ENCODE measurements at regions not wholly inside any gene's neighbourhood (a gene's known extent, or its start where the extent isn't known, plus 50 kb on each side); places are given as distances from the start of the nearest gene placed in this dataset.
"Not testable (repeated sequence)": the region's sequence is repeated elsewhere in the genome, so short reads cannot be mapped to it uniquely, and the experiment has no call there.

DNA sequence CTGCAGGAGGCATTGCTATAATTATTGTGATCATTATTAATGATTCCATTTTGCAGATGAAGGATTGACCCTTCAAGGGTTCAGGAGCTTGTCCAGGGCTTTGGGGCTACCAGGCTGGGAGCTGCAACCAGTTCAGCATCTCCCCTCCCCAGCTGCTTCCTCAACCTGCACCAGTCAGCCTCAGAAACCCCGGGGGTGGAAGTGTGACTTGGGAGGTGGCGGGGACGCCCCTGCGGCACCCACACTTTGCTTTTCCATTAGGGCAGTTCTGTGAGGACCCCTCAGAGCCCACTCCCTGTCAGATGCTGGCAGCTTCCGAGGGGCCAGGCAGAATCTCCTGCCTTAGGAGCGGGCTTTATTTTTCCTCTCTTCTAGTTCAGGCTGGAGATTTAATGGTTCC is 85.6 kb downstream of the OLFM1 start:
- H3K27me3 Mint-ChIP-seq (ENCODE audit: low read depth) = no peaks in the 10 kb centered on the region
- no peaks in the 10 kb centered on the region for H3K9me3 Mint-ChIP-seq
- no peak for DNase-seq
- no peak for ATAC-seq (replicated peaks in 1 of 2)
- no peaks in the 10 kb centered on the region for H3K4me1 Mint-ChIP-seq (ENCODE audit: low read depth)
- H3K4me3 Mint-ChIP-seq = no peak overlapping the region
- no peaks in the 10 kb centered on the region for H3K36me3 Mint-ChIP-seq (ENCODE audit: insufficient read depth in 2 of 2)
- H3K27ac Mint-ChIP-seq = no peak overlapping the region

DNA sequence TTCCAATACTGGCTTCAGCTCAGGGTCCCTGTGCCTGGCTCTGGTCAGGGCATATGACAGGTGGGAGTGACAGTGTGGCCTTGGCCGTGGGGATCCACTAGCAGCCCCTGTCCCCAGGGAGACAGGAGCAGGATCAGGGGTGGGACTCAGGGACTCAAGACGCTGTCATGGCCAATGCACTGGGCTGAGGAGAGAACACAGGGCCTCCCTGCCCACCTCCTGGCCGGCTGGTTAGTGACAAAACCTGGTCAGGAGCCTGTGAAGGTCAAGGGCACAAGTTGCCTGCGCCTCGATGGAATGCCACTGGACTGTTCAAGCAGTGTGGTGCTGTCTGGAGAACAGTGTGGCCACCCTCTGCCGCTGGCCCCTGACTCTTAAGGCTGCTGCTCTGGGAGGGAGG is 86.8 kb downstream of the OLFM1 start:
- DNase-seq (no peak), ATAC-seq (replicated peaks in 1 of 2) (no peak)
- H3K27me3 Mint-ChIP-seq (ENCODE audit: low read depth) = no peaks in the 10 kb centered on the region
- no peak overlapping the region for H3K27ac Mint-ChIP-seq
- H3K4me1 Mint-ChIP-seq (ENCODE audit: low read depth) = no peaks in the 10 kb centered on the region
- no peaks in the 10 kb centered on the region for H3K9me3 Mint-ChIP-seq
- H3K4me3 Mint-ChIP-seq = no peak overlapping the region
- no peaks in the 10 kb centered on the region for H3K36me3 Mint-ChIP-seq (ENCODE audit: insufficient read depth in 2 of 2)

DNA sequence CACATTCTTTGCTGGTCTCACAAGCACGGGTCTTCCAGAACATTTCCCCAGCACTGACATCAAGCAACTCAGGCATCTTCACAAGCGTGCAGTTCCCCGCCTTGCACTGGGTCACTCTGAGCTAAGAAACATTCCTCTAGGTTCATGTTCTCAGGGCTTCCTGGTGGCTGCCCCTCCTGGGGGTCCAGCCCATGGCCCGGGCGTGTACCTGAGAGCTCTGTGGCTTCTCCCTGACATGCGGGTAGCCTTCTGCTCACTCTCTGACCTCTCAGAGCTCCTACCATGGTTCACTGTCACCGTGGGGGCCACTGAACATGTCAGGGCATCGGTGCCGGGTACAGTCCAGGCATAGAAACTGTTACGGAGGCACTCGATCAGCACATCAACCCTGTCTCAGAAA is 87.5 kb downstream of the OLFM1 start:
- Mint-ChIP-seq H3K27ac (no peak overlapping the region), H3K27me3 (ENCODE audit: low read depth) (no peaks in the 10 kb centered on the region), H3K9me3 (no peaks in the 10 kb centered on the region), H3K4me1 (ENCODE audit: low read depth) (no peaks in the 10 kb centered on the region), H3K36me3 (ENCODE audit: insufficient read depth in 2 of 2) (no peaks in the 10 kb centered on the region), H3K4me3 (no peak overlapping the region)
- ATAC-seq (replicated peaks in 1 of 2) (no peak), DNase-seq (no peak)

DNA sequence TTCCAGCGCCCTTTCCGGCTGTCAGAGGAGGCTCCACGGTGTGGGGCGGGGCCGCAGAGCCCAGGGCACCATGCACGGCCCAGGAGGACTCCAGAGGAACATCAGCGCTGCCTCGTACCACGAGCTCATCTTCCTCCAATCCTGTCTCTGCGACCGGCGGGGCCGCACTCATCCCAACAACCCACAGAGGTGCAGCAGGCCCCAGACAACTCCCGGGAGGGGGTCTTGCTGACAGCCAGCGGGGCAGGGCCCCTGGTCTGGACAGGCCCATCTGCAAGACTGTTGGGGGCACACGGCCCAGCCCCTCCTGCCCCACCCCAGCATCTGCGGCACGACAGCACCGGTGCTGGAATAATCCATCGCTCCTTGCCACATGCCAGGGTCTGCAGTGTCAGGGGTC is 88.8 kb downstream of the OLFM1 start:
- no peak for ATAC-seq (replicated peaks in 1 of 2)
- no peaks in the 10 kb centered on the region for H3K27me3 Mint-ChIP-seq (ENCODE audit: low read depth)
- no peak overlapping the region for H3K27ac Mint-ChIP-seq
- no peaks in the 10 kb centered on the region for H3K4me1 Mint-ChIP-seq (ENCODE audit: low read depth)
- no peak overlapping the region for H3K4me3 Mint-ChIP-seq
- no peaks in the 10 kb centered on the region for H3K36me3 Mint-ChIP-seq (ENCODE audit: insufficient read depth in 2 of 2)
- no peak for DNase-seq
- H3K9me3 Mint-ChIP-seq = no peaks in the 10 kb centered on the region

DNA sequence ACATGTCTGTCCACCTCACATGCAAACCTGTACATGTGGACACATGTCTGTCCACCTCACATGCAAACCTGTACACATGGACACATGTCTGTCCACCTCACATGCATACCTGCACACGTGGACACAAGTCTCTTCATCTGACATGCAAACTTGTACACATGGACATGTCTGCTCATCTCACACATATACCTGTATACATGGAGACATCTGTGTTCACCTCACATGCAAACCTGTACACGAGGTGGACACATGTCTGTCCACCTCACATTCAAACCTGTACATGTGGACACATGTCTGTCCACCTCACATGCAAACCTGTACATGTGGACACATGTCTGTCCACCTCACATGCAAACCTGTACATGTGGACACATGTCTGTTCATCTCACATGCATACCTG is 90.1 kb downstream of the OLFM1 start:
- H3K27me3 Mint-ChIP-seq (ENCODE audit: low read depth) = not testable (repeated sequence)

DNA sequence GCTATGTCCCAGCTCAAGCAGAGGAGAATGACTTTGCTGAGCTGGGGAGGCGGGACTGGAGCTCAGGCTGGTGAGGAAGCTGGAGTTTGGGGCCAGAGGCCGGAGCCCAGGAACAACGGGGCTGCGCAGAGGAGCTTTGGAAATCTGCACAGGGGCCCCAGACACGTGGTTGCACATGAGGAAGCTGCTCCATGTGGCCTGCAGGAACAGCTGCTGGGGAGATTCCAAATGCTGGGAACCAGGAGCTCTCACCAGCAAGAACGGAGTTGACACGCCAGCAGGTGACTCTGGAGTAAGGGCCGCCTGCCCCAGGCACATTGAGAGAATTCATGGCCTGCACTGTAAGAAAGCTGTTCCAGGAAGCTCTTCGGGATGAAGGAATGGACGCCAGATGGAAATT is 91.0 kb downstream of the OLFM1 start:
- Mint-ChIP-seq H3K4me1 (ENCODE audit: low read depth) (no peaks in the 10 kb centered on the region), H3K27ac (no peak overlapping the region), H3K36me3 (ENCODE audit: insufficient read depth in 2 of 2) (no peaks in the 10 kb centered on the region), H3K9me3 (no peaks in the 10 kb centered on the region), H3K27me3 (ENCODE audit: low read depth) (no peaks in the 10 kb centered on the region), H3K4me3 (no peak overlapping the region)
- DNase-seq = no peak
- no peak for ATAC-seq (replicated peaks in 1 of 2)

More for the DNA sequence above, 90.1 kb downstream of the OLFM1 start:
- not testable (repeated sequence) for H3K36me3 Mint-ChIP-seq (ENCODE audit: insufficient read depth in 2 of 2); H3K27ac Mint-ChIP-seq; H3K4me3 Mint-ChIP-seq; DNase-seq; H3K9me3 Mint-ChIP-seq; H3K4me1 Mint-ChIP-seq (ENCODE audit: low read depth); ATAC-seq (replicated peaks in 1 of 2)

DNA sequence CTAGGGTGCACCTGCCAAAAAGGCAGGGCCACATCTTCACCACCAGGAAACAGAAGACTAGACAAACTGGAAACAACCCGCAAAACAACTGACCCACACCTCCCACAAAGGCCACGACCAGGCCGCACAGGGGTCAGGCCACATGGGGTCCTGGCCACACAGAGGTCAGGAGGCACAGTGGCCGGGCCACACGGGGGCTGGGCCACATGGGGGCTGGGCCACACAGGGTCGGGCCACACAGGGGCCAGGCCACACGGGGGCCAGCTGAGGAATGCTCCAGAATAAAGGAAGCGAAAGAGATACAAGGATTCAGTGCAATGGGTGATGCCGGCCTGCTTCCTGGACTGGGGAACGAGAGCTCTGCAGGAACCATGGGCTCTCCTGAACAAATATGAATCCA is 91.6 kb downstream of the OLFM1 start:
- no peak overlapping the region for H3K4me3 Mint-ChIP-seq
- H3K27me3 Mint-ChIP-seq (ENCODE audit: low read depth) = no peaks in the 10 kb centered on the region
- ATAC-seq (replicated peaks in 1 of 2) (no peak), DNase-seq (no peak)
- no peaks in the 10 kb centered on the region for H3K4me1 Mint-ChIP-seq (ENCODE audit: low read depth)
- H3K27ac Mint-ChIP-seq = no peak overlapping the region
- H3K9me3 Mint-ChIP-seq = no peaks in the 10 kb centered on the region
- H3K36me3 Mint-ChIP-seq (ENCODE audit: insufficient read depth in 2 of 2) = no peaks in the 10 kb centered on the region

DNA sequence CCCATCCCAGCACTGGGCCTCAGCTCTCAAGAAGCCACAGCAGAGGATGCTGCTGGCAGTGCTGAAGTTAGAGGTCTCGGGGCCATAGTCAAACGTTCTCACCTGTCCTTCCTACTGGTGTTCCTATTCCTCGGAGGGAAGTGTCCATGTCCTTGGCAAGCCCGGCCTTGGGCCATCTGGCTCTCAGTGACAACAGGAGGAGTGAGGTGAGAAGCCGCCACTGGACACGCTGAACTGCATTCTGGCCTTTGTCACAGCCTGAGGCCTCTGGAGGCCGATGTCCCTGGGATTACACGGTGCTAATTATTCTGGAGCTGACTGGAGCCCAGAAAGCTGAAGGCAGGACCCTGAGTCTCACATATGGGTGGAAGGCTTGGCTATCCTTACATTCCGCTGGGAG is 92.5 kb downstream of the OLFM1 start:
- no peak for ATAC-seq (replicated peaks in 1 of 2)
- no peak overlapping the region for H3K27ac Mint-ChIP-seq
- H3K27me3 Mint-ChIP-seq (ENCODE audit: low read depth) = no peaks in the 10 kb centered on the region
- H3K9me3 Mint-ChIP-seq = no peaks in the 10 kb centered on the region
- DNase-seq = no peak
- no peaks in the 10 kb centered on the region for H3K36me3 Mint-ChIP-seq (ENCODE audit: insufficient read depth in 2 of 2)
- H3K4me3 Mint-ChIP-seq = no peak overlapping the region
- H3K4me1 Mint-ChIP-seq (ENCODE audit: low read depth) = no peaks in the 10 kb centered on the region

DNA sequence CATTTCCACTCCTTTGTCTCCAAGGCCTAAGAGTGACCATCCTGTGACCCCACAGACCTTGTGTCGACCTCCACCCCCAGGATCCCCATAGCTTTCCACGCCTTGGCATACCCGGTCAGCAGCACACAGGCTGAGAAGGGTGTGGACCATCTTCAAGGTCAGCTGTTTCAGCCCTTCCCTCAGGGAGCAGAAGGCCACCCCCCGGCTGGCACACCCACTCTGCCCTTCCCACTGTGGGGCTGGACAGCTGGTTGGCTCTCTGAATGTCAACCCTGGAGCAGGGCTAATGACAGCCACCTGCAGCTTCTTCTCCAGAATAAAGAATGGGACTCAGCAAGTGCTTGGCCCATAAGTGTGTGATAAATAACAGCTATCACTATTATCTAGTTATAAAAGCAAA is 93.1 kb downstream of the OLFM1 start:
- H3K27me3 Mint-ChIP-seq (ENCODE audit: low read depth) = no peaks in the 10 kb centered on the region
- no peaks in the 10 kb centered on the region for H3K4me1 Mint-ChIP-seq (ENCODE audit: low read depth)
- no peak overlapping the region for H3K27ac Mint-ChIP-seq
- no peak for ATAC-seq (replicated peaks in 1 of 2)
- no peaks in the 10 kb centered on the region for H3K9me3 Mint-ChIP-seq
- no peaks in the 10 kb centered on the region for H3K36me3 Mint-ChIP-seq (ENCODE audit: insufficient read depth in 2 of 2)
- H3K4me3 Mint-ChIP-seq = no peak overlapping the region
- DNase-seq = no peak

DNA sequence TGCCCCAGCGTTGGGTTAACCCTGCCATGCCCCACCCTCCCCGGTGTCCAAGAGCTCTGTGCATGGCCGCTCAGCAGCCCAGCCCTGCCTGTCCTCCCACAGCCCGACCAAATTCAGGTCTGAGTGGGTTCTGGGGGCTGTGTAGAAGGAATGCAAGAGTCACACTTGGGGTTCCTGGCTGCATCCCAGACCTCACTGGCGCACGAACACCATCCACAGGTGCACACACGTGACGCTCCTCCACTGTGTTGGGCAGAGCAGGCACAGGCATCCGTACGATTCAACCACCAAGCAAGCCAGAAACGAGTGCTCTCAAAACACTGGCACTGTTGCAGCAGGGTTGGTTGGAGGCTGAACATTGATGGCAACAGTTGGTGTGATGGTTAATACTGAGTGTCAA is 93.9 kb downstream of the OLFM1 start:
- Mint-ChIP-seq H3K9me3 (no peaks in the 10 kb centered on the region), H3K36me3 (ENCODE audit: insufficient read depth in 2 of 2) (no peaks in the 10 kb centered on the region), H3K4me3 (no peak overlapping the region), H3K27me3 (ENCODE audit: low read depth) (no peaks in the 10 kb centered on the region), H3K4me1 (ENCODE audit: low read depth) (no peaks in the 10 kb centered on the region), H3K27ac (no peak overlapping the region)
- DNase-seq (no peak), ATAC-seq (replicated peaks in 1 of 2) (no peak)

DNA sequence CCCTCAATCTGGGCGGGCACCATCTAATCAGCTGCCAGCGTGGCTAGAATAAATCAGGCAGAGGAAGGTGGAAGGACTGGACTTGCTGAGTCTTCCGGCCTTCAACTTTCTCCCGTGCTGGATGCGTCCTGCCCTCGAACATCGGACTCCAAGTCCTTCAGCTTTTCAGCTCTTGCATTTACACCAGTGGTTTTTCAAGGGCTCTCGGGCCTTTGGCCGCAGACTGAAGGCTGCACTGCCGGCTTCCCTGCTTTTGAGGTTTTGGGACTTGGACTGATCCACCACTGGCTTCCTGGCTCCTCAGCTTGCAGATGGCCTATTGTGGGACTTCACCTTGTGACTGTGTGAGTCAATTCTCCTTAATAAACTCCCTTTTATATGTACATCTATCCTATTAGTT is 94.4 kb downstream of the OLFM1 start:
- not testable (repeated sequence) for H3K9me3 Mint-ChIP-seq; ATAC-seq (replicated peaks in 1 of 2); H3K27me3 Mint-ChIP-seq (ENCODE audit: low read depth); H3K36me3 Mint-ChIP-seq (ENCODE audit: insufficient read depth in 2 of 2); H3K27ac Mint-ChIP-seq; H3K4me3 Mint-ChIP-seq; H3K4me1 Mint-ChIP-seq (ENCODE audit: low read depth); DNase-seq

DNA sequence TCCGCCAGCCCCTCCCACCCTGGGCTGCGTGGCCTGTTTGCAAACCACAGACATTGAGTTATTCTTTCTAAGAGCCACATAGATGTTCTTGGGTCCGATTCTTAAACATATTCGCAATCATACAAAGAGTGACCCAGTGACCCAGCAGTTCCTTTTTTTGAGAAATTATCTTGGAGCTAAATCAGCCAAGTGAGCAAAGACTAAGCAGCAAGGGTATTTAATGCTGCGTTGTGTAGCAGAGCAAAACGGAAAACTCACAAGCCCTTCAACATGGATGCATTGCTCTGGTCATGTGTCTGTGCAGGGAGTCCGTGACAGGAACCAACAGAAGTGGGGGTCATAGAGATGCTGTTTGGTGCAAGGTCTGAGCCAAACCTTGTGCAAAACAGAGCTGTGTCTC is 95.6 kb downstream of the OLFM1 start:
- DNase-seq = no peak
- no peak overlapping the region for H3K27ac Mint-ChIP-seq
- H3K9me3 Mint-ChIP-seq = no peaks in the 10 kb centered on the region
- no peaks in the 10 kb centered on the region for H3K4me1 Mint-ChIP-seq (ENCODE audit: low read depth)
- no peaks in the 10 kb centered on the region for H3K27me3 Mint-ChIP-seq (ENCODE audit: low read depth)
- ATAC-seq (replicated peaks in 1 of 2) = no peak
- no peaks in the 10 kb centered on the region for H3K36me3 Mint-ChIP-seq (ENCODE audit: insufficient read depth in 2 of 2)
- H3K4me3 Mint-ChIP-seq = no peak overlapping the region

DNA sequence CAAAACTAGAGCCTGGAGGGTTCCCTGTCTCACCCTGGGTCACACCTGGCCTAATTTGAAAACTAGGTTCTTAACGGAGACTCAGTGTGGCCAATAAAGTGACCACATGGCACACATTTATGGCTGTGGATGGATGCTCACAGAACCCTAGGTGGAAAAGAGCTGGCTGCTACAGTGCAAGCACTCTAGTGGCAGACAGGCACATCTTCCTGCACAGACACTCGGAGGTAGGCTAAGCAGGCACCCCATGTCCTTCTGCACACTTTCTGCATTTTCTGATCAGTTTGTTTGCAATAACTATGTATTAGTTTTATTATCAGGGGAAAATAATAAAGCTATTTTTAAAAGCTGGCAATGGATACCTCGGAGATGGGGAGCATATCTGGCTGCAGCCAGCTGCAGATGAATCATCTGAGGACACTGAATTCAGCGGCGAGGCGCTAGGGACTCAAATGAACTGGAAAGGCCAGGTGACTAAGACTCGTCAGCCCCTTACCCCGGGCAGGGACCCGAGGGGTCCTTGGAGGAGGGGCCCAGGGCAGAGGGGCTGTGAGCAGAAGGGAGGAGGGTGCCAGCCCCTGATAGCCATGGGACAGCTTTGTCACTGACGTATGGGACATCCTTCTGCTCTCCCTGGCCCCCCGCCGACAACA is 96.2 kb downstream of the OLFM1 start:
- no peak overlapping the region for H3K4me3 Mint-ChIP-seq
- no peaks in the 10 kb centered on the region for H3K36me3 Mint-ChIP-seq (ENCODE audit: insufficient read depth in 2 of 2)
- no peaks in the 10 kb centered on the region for H3K4me1 Mint-ChIP-seq (ENCODE audit: low read depth)
- ATAC-seq (replicated peaks in 1 of 2) = no peak
- H3K9me3 Mint-ChIP-seq = no peaks in the 10 kb centered on the region
- DNase-seq = no peak
- H3K27me3 Mint-ChIP-seq (ENCODE audit: low read depth) = no peaks in the 10 kb centered on the region
- H3K27ac Mint-ChIP-seq = no peak overlapping the region

DNA sequence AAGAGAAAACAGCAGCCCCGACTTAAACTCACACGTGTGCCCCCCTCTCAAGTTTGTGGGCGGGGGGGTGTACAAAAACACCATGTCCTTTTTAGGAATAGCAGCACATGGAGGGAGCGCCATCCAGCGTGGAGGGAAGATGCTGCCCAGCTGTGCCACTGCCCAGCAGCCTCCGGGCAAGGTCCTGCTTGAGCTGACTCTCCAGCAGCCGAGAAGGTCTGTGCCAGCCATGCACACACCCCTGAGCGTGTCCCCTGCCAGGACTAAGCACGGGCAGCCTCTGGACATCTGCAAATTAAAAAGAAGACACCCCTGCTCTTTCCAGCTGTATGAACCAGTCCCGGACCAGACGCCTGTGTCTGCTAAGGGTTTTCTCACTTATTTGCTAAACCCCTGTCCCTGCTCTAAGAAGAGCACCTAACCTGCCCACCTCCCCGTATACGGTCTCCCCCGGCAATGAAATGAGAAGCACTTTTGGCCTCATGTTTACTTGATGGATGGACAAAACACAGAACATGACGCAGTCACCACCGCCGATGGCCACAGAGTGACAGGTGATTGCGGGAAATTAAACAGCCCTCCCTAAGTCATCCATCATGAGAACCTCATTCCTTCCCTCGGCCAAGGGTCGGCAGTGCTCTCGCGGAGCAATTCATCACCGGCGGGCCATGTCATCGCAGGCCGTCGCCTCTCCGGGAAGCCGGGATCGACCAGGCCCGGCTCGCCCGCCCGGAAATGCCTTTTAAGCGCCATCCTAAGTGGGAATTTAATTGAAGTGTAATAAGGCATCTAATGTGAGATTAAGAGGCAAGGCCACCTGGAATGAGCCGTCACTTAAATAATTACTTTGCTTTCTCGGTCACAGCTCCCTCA is 96.9 kb downstream of the OLFM1 start:
- Mint-ChIP-seq H3K4me3 (no peak overlapping the region), H3K4me1 (ENCODE audit: low read depth) (no peaks in the 10 kb centered on the region), H3K27ac (no peak overlapping the region), H3K9me3 (no peaks in the 10 kb centered on the region), H3K27me3 (ENCODE audit: low read depth) (no peaks in the 10 kb centered on the region), H3K36me3 (ENCODE audit: insufficient read depth in 2 of 2) (no peaks in the 10 kb centered on the region)
- no peak for ATAC-seq (replicated peaks in 1 of 2)
- no peak for DNase-seq

All from activated T-cell treated with anti-CD3 and anti-CD28 coated beads, Interleukin-2, amount 50 U/mL, for 72 hours (primary cell).